ENCODE measurements at regions not wholly inside any gene's neighbourhood (a gene's known extent, or its start where the extent isn't known, plus 50 kb on each side); places are given as distances from the start of the nearest gene placed in this dataset.

DNA sequence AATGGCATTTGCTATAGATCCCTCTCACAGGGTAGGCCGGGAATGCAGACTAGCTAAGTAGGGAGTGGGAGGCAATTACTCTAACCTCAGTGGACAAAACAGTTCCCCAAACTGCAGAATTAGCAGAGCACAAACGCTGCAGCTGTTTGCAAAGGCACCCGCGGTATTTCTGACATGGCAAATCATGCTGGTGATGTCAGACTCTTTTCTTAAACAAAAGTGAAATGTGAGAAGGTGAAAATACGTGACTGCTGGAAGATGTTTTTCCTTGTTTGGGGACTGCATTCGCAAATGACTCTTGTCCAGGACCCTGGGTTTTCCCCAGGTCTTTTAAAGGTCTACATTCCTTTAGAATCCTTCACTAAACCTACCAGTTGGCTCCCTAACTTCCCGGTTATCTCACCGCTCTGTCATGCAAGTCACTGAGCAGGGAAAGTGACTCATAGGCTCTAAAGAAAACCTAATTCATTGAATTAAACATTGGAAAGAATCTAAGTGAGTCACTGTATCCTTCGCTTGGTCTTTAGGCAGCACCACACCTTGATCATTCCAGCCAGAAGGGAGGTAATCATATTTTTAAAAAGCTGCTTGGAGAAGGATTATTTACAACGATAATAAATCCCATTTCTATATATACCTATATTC is 91.5 kb upstream of the DNAH5 start:
- peak; percentile 100 for DNase-seq
- CTCF ChIA-PET: no interaction called here
- Histone ChIP-seq H3K4me1 (ENCODE audit: insufficient read depth, low read length) (peaks cover 80% of the 10 kb centered on the region), H3K9ac (ENCODE audit: low read length) (peak overlapping the region; percentile 92), H3K9me3 (ENCODE audit: low read length) (no peaks in the 10 kb centered on the region), H2AFZ (ENCODE audit: low read length) (peak overlapping the region; percentile 24; the same call in 1 of the 2 replicates), H3K9me2 (replicated peaks; ENCODE audit: low read length) (no peaks in the 10 kb centered on the region), H3F3A (ENCODE audit: low read length, unreplicated experiment) (peaks cover 36% of the 10 kb centered on the region), H3K27me3 (ENCODE audit: low read length) (no peaks in the 10 kb centered on the region), H3K27ac (ENCODE audit: low read length) (peak overlapping the region; percentile 97), H4K20me1 (ENCODE audit: low read length) (no peaks in the 10 kb centered on the region), H3K36me3 (ENCODE audit: low read depth, low read length) (no peaks in the 10 kb centered on the region), H3K4me2 (ENCODE audit: low read length) (peak overlapping the region; percentile 82), H3K4me3 (ENCODE audit: low read length) (peak overlapping the region; percentile 53), H3K79me2 (ENCODE audit: low read length) (peaks cover 19% of the 10 kb centered on the region)
- no TSS peak for BruUV-seq (replicated peaks)
- intact Hi-C loops (cut with micrococcal nuclease): loop anchor here (1.0 kb wide), 4 partner anchors 27 to 534 kb away; no protein-coding TSS in a partner anchor
- ATAC-seq: peak; percentile 68
- TF ChIP-seq EZH2 (IDR thresholded peaks at IDR 0.05; ENCODE audit: low read length, unreplicated experiment): no peak
- TF ChIP-seq EZH2phosphoT487 (IDR thresholded peaks at IDR 0.05; ENCODE audit: borderline replicate concordance, low read length): no peak
- TF ChIP-seq, protein P1, sequence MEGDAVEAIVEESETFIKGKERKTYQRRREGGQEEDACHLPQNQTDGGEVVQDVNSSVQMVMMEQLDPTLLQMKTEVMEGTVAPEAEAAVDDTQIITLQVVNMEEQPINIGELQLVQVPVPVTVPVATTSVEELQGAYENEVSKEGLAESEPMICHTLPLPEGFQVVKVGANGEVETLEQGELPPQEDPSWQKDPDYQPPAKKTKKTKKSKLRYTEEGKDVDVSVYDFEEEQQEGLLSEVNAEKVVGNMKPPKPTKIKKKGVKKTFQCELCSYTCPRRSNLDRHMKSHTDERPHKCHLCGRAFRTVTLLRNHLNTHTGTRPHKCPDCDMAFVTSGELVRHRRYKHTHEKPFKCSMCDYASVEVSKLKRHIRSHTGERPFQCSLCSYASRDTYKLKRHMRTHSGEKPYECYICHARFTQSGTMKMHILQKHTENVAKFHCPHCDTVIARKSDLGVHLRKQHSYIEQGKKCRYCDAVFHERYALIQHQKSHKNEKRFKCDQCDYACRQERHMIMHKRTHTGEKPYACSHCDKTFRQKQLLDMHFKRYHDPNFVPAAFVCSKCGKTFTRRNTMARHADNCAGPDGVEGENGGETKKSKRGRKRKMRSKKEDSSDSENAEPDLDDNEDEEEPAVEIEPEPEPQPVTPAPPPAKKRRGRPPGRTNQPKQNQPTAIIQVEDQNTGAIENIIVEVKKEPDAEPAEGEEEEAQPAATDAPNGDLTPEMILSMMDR (conservative IDR thresholded peaks at IDR 0.05; ENCODE audit: low read depth, low read length): no peak
- POLR2A ChIA-PET (ENCODE audit: unreplicated experiment): interaction anchor here (0.5 to 0.7 kb wide), 4 partner anchors 24 to 374 kb away, joined by 3 to 20 read pairs (median 4); no protein-coding TSS in a partner anchor

DNA sequence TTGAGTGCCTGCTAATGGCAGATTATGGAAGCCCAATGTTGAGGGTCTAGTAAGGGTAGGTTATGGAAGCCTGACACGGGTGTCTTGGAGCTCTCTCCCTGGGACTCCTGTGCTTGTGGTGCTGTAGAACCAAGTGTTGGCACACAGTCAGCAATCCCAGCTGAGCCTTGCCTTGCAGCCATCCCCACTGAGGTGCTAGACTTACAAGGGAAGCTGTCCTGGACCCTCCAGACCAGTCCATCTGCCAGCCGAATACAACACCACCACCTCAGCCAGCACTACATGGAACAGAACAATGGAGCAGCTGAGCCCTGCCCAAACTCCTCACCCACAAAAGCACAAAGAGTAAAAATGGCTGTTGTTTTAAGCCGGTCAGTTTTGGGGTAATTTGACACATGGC is 90.5 kb upstream of the DNAH5 start:
- Histone ChIP-seq H3K9ac (ENCODE audit: low read length) (peak overlapping the region; percentile 86), H3K4me1 (ENCODE audit: insufficient read depth, low read length) (peaks cover 72% of the 10 kb centered on the region), H4K20me1 (ENCODE audit: low read length) (no peaks in the 10 kb centered on the region), H2AFZ (ENCODE audit: low read length) (no peak overlapping the region), H3K36me3 (ENCODE audit: low read depth, low read length) (no peaks in the 10 kb centered on the region), H3K27me3 (ENCODE audit: low read length) (no peaks in the 10 kb centered on the region), H3K9me2 (replicated peaks; ENCODE audit: low read length) (no peaks in the 10 kb centered on the region), H3K27ac (ENCODE audit: low read length) (peak overlapping the region; percentile 97), H3K9me3 (ENCODE audit: low read length) (no peaks in the 10 kb centered on the region), H3K79me2 (ENCODE audit: low read length) (peaks cover 13% of the 10 kb centered on the region; the same call in 1 of the 2 replicates), H3K4me2 (ENCODE audit: low read length) (peak overlapping the region; percentile 82), H3K4me3 (ENCODE audit: low read length) (no peak overlapping the region), H3F3A (ENCODE audit: low read length, unreplicated experiment) (peaks cover 36% of the 10 kb centered on the region)
- ATAC-seq: no peak
- BruUV-seq (replicated peaks): no TSS peak
- intact Hi-C loops (cut with micrococcal nuclease): no loop called here
- TF ChIP-seq, protein P1 (conservative IDR thresholded peaks at IDR 0.05; ENCODE audit: low read depth, low read length): no peak
- TF ChIP-seq EZH2 (IDR thresholded peaks at IDR 0.05; ENCODE audit: low read length, unreplicated experiment) (no peak), EZH2phosphoT487 (IDR thresholded peaks at IDR 0.05; ENCODE audit: borderline replicate concordance, low read length) (no peak)
- POLR2A ChIA-PET (ENCODE audit: unreplicated experiment): interaction anchor here (0.6 to 0.8 kb wide), 2 partner anchors 24 to 33 kb away, joined by 5 read pairs; no protein-coding TSS in a partner anchor
- no peak for DNase-seq
- CTCF ChIA-PET: no interaction called here

DNA sequence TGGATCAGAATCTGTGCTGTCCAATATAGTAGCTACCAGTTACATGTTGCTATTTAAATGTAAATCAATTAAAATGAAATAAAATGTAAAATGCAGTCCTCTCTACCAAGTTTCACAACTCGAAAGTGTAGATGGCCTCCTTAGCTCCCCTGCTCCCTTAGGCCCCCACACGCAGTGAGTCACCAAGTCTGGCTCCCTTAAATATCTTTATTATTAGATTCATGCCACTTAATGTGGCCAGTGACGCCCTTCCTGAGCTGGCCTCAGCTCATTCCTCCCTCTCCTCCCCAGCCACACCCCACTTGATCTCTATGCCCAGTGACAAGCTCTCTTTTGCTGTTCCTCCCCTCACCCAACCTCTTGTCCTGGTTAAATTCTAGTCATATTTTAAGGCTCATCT is 88.4 kb upstream of the DNAH5 start:
- no TSS peak for BruUV-seq (replicated peaks)
- Histone ChIP-seq H3K4me2 (ENCODE audit: low read length) (peak overlapping the region; percentile 25; the same call in 1 of the 2 replicates), H3K4me1 (ENCODE audit: insufficient read depth, low read length) (peaks cover 63% of the 10 kb centered on the region), H3K9me3 (ENCODE audit: low read length) (no peaks in the 10 kb centered on the region), H4K20me1 (ENCODE audit: low read length) (no peaks in the 10 kb centered on the region), H3K79me2 (ENCODE audit: low read length) (peaks cover 13% of the 10 kb centered on the region; the same call in 1 of the 2 replicates), H3K9me2 (replicated peaks; ENCODE audit: low read length) (no peaks in the 10 kb centered on the region), H3F3A (ENCODE audit: low read length, unreplicated experiment) (peaks cover 26% of the 10 kb centered on the region), H3K36me3 (ENCODE audit: low read depth, low read length) (no peaks in the 10 kb centered on the region), H3K27ac (ENCODE audit: low read length) (peak overlapping the region; percentile 97), H3K4me3 (ENCODE audit: low read length) (no peak overlapping the region), H3K9ac (ENCODE audit: low read length) (peak overlapping the region; percentile 45), H2AFZ (ENCODE audit: low read length) (no peak overlapping the region), H3K27me3 (ENCODE audit: low read length) (no peaks in the 10 kb centered on the region)
- ChIA-PET POLR2A (ENCODE audit: unreplicated experiment) (interaction anchor here (0.6 to 1.1 kb wide), 2 partner anchors 21 to 245 kb away, joined by 3 read pairs; no protein-coding TSS in a partner anchor), CTCF (interaction anchor here (0.5 kb wide), 1 partner anchor 148 kb away, joined by 3 read pairs; no protein-coding TSS in a partner anchor)
- intact Hi-C loops (cut with micrococcal nuclease): no loop called here
- DNase-seq (peak; percentile 77), ATAC-seq (no peak)
- TF ChIP-seq EZH2 (IDR thresholded peaks at IDR 0.05; ENCODE audit: low read length, unreplicated experiment): no peak
- TF ChIP-seq, protein P1 (conservative IDR thresholded peaks at IDR 0.05; ENCODE audit: low read depth, low read length): no peak
- no peak for TF ChIP-seq EZH2phosphoT487 (IDR thresholded peaks at IDR 0.05; ENCODE audit: borderline replicate concordance, low read length)

Measured in PC-3 (cell line).